HG03575 (cell line): ENCODE measurements at regions not wholly inside any gene's neighbourhood (a gene's known extent, or its start where the extent isn't known, plus 50 kb on each side); places are given as distances from the start of the nearest gene placed in this dataset.

ENCODE experiments used
- ATAC-seq: cut with Tn5 transposase; IDR thresholded peaks from one replicate; pipeline ENCODE4 v1.9.1; 2021; ENCODE audit not compliant: unreplicated experiment, insufficient number of reproducible peaks, low FRiP score; ENCODE audit errors: extremely low read depth

DNA sequence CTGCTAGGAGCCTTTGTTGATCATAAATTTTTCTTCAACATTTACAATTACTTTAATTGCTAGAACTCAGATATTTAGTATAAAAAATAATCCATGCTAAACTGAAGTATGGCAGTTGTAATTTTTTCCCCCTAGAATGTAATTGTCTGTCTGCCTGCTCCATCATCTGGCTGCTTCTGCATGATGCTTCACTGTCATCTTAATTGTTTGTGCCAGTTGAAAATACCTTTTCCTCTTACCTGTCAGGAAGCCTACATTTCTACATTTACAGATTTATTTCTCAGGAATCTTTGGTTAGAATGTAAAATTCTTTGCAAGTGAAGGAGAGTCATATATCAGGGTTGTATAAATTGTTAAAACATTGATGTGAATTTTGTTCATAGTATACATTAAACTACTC is 348.6 kb downstream of the GRXCR1 start:
- no peak for ATAC-seq

DNA sequence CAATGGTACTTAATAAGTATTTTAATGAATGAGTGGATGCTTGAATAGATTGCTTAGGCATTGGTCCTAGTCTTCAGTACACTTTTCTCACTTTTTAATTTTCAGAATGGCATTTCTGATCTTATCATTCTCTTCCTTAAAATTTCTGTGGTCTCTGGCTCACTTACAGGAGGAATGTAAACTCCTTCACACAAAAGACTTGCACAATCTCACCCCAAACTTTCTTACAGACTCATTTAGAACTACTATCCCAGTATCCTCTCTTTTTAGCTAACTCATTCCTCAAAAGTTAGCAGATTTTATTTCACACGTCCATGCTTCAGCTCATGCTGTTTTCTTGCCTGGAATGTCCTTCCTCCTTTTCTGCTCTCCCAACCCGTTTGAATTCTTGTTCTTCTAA is 350.1 kb downstream of the GRXCR1 start:
- ATAC-seq = no peak

DNA sequence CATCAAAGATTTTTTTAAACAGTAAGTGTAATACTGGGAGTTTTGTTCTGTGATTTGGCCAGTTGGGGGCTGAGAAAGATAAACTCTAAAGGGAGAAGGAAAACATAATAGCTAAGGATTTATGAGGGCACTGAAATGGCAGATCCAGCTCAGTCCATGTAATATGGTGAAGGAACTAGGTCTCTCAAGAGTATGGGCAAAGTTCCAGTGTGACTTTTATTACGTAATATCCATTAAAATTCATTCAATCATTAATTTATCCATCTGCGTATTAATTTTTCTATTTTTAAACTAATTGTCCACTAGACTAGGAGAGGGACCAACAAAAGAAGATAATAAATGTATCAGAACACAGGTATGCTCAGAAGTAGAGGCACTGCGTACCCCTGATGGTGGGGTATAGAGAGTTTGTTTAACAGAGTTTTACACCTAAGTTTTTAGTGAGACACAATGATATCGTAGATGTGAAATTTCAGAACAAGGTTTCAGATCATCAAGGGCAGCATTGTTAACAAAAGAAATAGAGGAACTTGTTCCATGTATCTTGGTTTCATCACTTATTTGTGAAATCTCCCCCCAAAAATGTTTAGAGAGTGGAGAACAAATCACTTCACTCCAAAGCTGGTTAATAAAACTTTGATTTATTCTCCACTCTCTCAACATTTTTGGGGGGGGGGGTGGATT is 351.1 kb downstream of the GRXCR1 start:
- no peak for ATAC-seq

DNA sequence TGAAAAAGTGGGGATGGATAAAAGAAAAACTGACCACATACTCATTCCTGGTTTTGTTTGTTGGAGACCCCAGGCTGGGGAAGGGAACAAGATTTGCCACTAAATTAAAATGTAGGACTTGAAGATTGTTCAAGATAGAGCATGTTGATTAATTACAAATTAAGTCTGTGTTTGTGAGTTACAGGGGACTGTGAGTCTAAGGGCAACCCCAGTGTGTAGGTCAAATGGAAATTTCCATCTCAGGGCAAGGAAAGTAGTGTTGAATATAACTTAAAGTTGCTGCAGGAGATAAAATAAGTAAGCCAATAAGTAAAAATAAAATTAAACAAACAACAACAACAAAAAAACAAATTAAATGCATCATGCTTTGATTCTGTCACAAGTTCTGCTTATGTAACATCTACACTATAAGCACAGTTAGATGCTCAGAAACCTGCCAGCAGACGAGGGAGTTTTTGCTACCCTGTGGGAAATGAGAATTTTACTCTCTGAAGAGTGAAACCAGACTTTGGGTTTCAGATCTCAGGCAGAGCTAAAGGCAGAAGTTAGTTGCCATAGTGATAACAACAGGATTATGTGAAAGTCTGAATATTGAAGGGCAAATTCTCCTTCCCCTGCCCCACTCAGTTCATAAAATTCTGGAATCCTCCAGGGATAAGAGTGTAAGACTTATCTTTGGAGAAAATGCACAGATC is 352.3 kb downstream of the GRXCR1 start:
- peak; percentile 98 for ATAC-seq

DNA sequence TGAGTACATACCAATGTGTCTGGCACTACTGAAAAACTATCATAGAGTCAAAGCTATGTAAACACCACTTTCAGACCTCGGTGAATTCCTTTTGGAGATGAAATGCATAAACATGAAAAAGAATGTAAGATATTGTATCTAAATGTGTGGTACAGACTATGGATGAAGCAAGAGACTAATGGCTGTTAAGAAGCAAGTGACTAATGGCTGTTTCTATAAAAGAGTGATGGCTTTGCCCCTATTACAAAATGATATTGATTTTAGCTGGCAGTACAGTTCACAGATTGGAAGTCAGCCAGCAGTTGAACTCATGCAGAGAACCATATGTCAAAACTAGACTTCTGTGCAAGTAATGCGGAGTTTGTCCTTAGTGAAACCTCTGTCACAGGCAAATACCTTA is 359.3 kb downstream of the GRXCR1 start:
- ATAC-seq = no peak

DNA sequence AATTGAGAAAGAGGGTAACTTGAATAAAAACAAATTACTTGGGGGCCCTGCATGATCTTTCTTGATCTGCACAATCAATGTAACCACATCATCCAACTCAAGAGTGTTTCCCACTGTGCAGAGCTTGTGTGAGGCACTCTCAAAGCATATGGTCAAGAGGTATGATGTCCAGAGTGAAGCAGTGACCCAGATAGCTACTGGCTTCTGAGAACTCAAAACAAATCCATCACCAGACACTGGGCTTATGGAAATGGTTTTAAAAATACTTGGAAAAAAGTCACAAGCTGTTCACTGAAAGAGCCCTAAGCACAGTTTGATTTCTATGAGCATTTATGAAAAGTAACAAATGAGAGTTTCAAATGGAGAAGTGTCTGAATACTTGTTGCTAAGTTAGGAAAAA is 361.0 kb downstream of the GRXCR1 start:
- ATAC-seq = no peak

DNA sequence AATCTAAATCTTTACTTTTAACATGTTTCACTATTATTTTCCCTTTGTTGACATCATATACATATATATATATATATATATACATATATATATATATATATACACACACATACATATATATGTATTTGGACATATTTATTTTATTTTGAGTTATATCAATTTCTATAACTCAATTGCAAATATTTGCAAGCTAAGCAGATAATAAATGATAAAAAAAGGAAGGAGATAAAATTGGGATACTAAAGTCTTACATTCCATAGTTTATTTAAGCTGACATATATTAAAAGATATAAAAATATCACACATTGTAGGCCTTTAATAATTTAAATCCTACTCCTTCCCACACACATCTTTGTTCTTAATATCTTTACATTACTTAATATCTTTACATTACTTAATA is 372.2 kb downstream of the GRXCR1 start:
- ATAC-seq = no peak

DNA sequence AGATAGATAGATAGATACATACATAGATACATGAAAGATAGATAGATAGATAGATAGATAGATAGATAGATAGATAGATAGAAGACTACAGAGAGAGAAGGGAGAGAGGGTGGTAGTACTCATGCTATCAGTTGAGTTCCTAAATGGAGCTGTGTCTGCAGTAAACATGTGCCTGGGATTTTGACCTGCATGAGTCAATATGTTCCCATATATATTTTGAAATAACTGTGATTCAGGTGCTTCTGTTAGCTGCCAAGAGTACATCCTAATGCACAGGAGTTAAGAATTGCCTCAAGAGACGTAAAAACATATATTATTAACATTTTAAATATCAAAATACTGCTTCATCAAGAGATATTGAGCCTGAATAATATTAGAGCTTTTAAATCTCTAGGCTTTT is 379.4 kb downstream of the GRXCR1 start:
- ATAC-seq = no peak

DNA sequence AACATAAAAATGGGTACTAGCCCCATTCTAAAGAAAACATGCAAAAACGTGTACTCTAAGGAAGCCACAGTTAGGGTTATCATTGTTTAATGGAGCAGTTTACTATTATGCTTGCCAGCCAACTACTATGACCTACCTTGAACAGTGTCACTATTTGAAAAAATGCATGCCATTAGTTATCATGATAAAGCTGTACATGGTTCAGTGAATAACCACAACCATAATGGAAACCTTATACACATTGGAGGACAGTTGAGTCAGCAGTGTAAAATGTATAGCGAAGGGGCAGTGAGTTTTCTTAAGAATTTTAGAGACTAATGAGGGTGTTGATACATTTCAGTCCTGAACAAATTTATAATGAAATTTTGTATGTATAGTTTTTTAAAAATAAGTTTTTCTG is 381.9 kb downstream of the GRXCR1 start:
- no peak for ATAC-seq

DNA sequence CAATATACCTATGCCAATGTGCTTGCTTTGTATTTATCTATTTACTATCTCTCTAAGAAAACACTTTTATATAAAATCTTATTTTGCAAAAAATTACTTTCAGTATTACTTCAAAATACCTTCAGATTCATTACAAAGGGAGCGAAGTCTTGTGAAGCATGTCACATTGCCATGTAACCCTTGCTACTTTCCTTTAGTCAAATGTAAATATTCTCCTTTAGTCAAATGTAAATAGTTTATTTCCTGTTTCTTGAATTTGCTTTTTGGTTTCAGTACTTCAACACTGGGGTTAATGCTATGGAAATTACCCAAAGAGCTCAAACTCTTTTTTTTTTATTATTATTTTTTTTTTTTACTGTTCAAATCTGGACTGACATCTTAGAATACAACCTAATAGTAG is 383.3 kb downstream of the GRXCR1 start:
- ATAC-seq = no peak

DNA sequence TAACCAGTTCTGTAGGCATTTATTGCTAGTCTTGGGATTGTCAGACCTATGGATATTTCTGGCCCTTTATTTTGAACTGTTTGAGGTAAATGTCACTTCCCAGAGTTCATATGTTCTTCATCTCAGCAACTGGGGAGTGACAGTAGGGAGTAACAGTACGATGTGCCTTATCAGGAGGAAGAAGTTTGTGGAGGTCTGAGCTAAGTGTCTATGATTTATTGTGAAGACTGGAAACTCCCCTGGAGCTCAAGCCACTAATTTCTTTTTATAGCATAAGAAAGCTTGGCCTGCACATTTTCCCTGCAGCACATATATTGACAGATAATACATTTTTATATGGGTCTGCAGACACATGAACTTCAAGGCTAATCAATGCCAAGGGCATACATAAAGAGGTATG is 383.8 kb downstream of the GRXCR1 start:
- no peak for ATAC-seq

DNA sequence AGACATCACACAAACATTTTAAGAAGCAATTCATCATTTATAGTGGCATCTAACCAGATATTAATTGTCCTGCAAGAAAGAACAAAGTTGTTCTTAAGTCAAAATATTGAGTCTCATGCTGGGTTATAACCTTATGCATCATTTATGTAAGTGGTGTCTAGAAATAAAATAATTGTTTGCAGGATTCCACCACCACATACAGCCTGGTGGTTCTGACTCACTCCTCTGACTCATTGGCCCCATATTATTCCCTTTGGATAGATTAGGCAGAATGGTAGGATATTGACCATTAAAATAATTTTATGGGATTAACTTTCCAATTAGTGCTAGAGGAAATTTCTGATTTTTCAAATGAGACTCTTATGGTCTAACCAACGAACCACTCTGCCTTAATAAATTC is 384.5 kb downstream of the GRXCR1 start:
- ATAC-seq = no peak

DNA sequence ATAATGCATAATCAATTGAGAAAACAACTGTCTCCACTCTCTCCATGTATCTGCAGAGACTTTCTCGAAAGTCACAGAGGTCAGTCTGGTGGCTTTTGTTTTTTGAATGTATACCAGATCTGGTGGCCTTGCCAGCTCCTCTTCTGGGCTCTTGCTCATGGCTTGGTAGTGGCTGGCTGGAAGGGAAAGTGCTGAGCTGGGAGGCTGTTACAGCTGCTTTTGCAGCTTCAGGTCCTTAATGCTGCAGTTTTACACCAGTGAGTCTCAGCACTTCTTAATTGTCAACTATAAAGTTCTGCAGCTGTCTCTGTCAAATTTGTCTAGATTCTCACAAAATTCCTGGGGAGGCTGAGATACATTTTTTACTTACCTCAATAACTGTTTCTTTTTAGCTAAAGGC is 390.0 kb downstream of the GRXCR1 start:
- ATAC-seq = no peak

DNA sequence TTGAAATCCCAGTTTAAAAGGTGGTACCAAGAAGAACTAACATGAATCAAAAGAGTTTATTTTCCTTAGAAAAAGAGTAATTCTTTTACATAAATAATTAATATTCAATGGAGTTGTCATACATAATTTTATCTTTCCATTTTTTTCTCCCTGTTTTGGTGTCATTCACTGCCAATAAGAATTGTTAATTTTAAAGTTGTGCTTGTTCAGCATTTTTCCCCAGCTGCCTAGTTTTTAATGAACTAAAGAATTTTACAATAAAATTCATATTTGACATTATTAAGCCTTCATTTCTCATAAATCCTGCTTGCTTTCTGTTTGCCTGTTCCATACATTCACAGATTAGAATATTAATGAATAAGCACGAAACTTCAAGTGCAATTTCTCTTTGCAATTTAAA is 393.6 kb downstream of the GRXCR1 start:
- ATAC-seq = no peak

DNA sequence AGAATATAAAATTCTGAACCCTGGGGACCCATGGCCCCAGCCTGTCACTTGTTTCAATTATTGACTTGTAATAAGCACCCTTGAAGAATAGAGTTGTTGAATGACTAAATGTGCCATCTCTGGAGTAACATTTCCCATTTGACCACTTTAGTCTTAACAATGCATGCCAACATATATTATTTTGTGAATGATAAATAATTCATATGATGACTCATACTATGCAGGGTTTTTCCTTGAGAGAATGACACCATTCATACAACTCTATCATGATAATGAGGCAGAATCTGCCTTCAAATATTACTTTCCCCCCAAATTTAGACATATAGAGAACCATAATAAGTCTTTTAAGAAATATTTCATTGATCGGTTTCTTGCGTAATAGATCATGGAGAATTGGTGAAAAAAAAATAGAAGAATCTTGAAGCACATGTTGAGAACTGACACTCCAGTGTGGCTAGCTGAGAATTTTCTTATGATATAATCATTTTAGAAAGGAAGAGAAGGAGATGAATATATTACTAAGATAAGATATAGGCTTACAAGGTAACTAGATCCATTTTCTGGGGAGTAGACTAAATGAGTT is 404.5 kb downstream of the GRXCR1 start:
- no peak for ATAC-seq

DNA sequence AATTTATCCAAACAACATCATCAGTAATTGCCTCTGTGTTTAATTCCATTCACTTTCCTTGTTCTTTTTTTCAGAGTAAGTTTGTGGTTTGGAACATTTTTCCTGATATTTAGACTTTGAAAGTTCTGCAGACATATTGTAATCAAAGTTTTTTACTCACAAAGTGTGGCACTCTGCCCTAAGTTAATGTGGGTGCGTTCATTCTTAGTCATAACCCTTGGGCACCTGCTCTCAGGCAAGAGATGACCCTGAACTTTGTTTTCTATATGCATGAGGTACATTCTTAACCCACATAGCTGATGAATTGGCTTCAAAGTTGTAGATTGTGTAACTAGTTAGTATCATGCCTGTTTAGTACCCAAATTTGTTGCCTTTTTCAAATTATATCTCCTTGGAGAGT is 424.3 kb downstream of the GRXCR1 start:
- no peak for ATAC-seq

DNA sequence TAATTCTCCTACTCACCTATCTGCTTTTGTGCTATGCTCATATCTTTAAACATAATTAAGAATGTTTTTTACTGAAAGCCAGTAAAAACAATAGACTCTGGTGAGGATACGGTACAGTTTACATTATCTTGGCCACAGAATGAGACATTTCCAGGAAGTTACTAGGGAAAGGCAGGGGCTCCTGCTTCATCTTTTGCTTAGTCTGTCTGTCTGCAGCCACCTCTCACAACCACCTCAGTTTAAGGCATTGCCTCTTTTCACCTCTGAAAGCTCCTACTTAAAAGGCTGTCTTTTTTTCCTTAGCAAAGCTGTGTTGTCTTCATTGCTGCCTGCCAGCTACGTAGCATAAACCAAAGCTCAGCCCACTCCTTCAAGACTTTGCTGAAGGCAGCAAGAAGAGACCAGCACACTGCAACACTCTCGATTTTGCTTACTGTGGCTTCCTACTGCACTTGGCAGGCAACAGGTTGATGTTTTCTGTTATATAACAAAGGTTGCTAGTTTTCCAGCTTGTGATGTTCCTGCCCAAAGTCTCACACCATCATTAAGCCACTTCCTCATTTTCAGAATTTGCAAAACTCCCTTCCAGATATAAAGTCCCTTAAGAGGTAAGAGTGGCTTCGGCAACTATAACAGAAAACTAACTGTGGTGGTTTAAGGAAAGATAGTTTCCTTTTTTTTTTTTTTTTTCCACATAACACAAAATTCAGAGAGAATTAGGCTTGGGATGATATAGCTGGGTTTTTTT is 432.9 kb downstream of the GRXCR1 start:
- no peak for ATAC-seq

DNA sequence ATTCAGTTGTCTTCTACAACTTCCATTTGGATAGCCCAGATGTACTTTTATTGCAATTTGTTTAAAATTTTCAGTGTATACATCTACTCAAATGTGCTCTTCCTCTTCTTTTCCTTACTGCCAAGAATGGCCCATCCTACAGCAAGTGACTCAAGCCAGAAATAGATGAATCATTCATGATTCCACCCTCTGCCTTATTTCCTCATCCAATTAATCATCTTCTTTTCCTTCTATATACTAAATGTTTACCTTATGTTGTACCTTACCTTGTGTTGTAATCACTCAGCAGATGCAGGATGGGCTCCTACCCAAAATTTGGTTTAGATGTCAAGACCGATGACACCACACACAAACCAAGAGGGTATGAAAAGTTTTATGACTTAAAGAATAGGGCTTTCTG is 437.8 kb downstream of the GRXCR1 start:
- ATAC-seq = no peak

DNA sequence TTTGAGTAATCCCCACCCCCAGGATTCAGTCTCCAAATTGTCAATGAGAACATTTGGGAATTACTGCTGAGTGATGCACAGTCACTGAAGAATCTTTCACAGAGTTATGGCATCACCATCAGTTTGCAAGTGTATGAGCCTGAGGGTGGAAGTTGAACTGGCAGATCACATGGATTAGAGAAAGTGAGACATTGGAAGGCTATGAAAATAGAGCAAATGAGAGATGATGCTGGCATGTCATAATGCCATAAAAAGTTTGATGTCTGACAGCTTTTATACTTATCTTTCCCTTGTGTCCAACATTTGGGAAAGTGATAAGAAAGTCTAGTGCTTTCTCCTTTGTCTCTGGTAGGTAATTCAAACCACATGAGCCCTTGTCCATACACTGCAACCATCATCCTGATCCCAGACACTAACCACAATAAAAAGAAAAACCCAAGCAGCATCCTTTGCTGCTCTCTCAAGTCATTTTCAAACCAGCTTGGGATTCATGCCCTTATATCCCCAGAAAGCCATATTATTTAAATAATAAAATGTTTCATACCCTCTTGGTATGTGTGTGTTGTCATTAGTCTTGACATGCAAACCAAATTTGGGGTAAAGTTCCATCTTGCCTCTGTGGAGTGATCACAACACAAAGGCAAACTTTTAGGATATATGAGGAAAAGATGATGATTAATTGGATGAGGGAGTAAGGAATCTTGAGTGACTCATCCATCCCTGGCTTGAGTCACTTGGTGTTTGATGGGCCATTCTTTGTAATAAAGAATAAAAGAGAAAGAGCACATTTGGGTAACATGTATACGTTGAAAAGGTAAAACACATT is 438.9 kb downstream of the GRXCR1 start:
- no peak for ATAC-seq
